HCT116 (cell line): ENCODE measurements at regions not wholly inside any gene's neighbourhood (a gene's known extent, or its start where the extent isn't known, plus 50 kb on each side); places are given as distances from the start of the nearest gene placed in this dataset.

Experiments used
- ELF1 ChIP-seq: IDR thresholded peaks from 2 replicates; pipeline ENCODE4 v1.6.1; 2012; ENCODE audit warnings: low read depth, borderline replicate concordance
- EZH2 ChIP-seq: fragments of 200-600 bp; sonication (generic); IDR thresholded peaks from 2 replicates; pipeline ENCODE4 v1.6.1; 2017; ENCODE audit warnings: antibody characterized with exemption, mixed run types
- EZH2phosphoT487 ChIP-seq: fragments of 200-600 bp; IDR thresholded peaks from 2 replicates; pipeline ENCODE4 v1.6.1; 2018; ENCODE audit warnings: antibody characterized with exemption, borderline replicate concordance
- POLR2A ChIP-seq: IDR thresholded peaks from 2 replicates; pipeline ENCODE4 v1.7.0; 2011; ENCODE audit warnings: borderline replicate concordance; ENCODE audit not compliant: insufficient read depth, insufficient read length; ENCODE audit errors: extremely low read depth
- YY1 ChIP-seq: IDR thresholded peaks from 2 replicates; pipeline ENCODE4 v1.6.1; 2011; ENCODE audit warnings: low read length, low read depth, moderate library complexity, mild to moderate bottlenecking; ENCODE audit not compliant: insufficient replicate concordance; ENCODE audit errors: extremely low read depth
- TF ChIP-seq, protein P1 (sequence below), 3 experiments: fragments of 200-600 bp in 1 of 3; sonication (generic) in 1 of 3; IDR thresholded peaks in 2 of 3; conservative IDR thresholded peaks in 1 of 3; 2 replicates each; pipeline ENCODE4 v1.5.1; 2012 to 2017; ENCODE audit warnings: low read depth in 2 of 3, low read length in 2 of 3, antibody characterized with exemption in 1 of 3, borderline replicate concordance in 1 of 3, control low read depth in 1 of 3, mild to moderate bottlenecking in 1 of 3, mixed read lengths in 1 of 3, mixed run types in 1 of 3, moderate library complexity in 1 of 3; ENCODE audit not compliant: insufficient read depth in 1 of 3
- TF ChIP-seq, protein P2 (sequence below): IDR thresholded peaks from 2 replicates; pipeline ENCODE4 v1.6.1; 2012
- TF ChIP-seq, protein P3 (sequence below): IDR thresholded peaks from 2 replicates; pipeline ENCODE4 v1.6.1; 2012

DNA sequence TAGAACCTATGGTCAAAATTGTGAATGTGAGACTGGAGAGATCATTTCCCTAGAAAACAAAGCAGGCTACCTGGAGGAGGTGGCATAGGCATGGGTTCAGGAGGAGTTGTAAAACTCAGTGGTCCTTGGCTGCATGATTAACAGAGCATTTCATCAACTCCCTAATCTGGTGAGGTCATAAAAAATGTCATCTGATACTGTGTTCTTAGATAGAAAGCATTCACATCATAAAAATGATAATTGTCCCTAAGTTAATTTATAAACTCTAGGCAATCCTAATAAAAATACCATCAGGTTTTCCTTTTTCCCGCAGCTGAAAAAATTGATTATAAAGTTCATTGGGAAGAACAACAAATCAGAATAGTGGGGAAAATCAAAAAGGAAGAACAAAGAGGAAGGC, 60.6 kb upstream of the GALNT10 start:
- TF ChIP-seq, protein P1, sequence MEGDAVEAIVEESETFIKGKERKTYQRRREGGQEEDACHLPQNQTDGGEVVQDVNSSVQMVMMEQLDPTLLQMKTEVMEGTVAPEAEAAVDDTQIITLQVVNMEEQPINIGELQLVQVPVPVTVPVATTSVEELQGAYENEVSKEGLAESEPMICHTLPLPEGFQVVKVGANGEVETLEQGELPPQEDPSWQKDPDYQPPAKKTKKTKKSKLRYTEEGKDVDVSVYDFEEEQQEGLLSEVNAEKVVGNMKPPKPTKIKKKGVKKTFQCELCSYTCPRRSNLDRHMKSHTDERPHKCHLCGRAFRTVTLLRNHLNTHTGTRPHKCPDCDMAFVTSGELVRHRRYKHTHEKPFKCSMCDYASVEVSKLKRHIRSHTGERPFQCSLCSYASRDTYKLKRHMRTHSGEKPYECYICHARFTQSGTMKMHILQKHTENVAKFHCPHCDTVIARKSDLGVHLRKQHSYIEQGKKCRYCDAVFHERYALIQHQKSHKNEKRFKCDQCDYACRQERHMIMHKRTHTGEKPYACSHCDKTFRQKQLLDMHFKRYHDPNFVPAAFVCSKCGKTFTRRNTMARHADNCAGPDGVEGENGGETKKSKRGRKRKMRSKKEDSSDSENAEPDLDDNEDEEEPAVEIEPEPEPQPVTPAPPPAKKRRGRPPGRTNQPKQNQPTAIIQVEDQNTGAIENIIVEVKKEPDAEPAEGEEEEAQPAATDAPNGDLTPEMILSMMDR (IDR thresholded peaks at IDR 0.05 in 2 of 3, conservative IDR thresholded peaks at IDR 0.05 in 1 of 3; ENCODE audit: borderline replicate concordance in 1 of 3, insufficient read depth in 1 of 3, low read depth in 2 of 3, low read length in 2 of 3): no peak
- TF ChIP-seq, protein P2, sequence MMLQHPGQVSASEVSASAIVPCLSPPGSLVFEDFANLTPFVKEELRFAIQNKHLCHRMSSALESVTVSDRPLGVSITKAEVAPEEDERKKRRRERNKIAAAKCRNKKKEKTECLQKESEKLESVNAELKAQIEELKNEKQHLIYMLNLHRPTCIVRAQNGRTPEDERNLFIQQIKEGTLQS: no peak
- no peak for TF ChIP-seq POLR2A
- no peak for TF ChIP-seq EZH2phosphoT487
- TF ChIP-seq, protein P3, sequence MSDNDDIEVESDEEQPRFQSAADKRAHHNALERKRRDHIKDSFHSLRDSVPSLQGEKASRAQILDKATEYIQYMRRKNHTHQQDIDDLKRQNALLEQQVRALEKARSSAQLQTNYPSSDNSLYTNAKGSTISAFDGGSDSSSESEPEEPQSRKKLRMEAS: no peak
- TF ChIP-seq EZH2: no peak
- no peak for TF ChIP-seq YY1
- no peak for TF ChIP-seq ELF1
